GM12865 (cell line): ENCODE measurements at regions not wholly inside any gene's neighbourhood (a gene's known extent, or its start where the extent isn't known, plus 50 kb on each side); places are given as distances from the start of the nearest gene placed in this dataset.

Source experiments
- DNase-seq: peaks from one replicate; pipeline ENCODE4 v3.0.0; 2010; ENCODE audit warnings: low read depth
- H3K4me3 ChIP-seq: 2 replicates; pipeline ENCODE4 v1.5.1; 2011; ENCODE audit warnings: mild to moderate bottlenecking, low read depth, low read length, control low read depth
- TF ChIP-seq, protein P1 (sequence below): IDR thresholded peaks from 2 replicates; pipeline ENCODE4 v1.5.1; 2011; ENCODE audit warnings: low read length, control low read depth, low read depth, inconsistent platforms; ENCODE audit not compliant: insufficient read depth; ENCODE audit errors: missing control alignments

DNA sequence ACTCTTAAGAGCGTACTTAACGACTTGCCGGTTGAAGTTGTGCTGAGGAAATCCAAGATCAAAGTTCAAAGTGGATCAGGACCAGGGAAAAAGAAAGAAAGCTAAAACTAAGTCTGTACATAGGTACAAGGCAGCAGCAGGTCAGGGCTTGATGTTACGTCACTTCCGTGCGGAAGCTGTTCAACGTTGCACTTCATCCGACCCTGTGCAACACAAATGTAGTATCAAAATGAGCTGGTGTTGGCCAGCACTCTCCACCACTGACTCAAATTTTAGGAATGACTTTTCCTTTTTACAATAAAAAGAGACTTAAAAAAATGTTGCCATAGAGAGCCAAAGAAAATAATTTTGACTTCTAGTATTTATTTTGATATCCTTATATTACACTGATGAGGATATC is 1315.4 kb downstream of the EFNB2 start:
- no peak for DNase-seq
- TF ChIP-seq, protein P1, sequence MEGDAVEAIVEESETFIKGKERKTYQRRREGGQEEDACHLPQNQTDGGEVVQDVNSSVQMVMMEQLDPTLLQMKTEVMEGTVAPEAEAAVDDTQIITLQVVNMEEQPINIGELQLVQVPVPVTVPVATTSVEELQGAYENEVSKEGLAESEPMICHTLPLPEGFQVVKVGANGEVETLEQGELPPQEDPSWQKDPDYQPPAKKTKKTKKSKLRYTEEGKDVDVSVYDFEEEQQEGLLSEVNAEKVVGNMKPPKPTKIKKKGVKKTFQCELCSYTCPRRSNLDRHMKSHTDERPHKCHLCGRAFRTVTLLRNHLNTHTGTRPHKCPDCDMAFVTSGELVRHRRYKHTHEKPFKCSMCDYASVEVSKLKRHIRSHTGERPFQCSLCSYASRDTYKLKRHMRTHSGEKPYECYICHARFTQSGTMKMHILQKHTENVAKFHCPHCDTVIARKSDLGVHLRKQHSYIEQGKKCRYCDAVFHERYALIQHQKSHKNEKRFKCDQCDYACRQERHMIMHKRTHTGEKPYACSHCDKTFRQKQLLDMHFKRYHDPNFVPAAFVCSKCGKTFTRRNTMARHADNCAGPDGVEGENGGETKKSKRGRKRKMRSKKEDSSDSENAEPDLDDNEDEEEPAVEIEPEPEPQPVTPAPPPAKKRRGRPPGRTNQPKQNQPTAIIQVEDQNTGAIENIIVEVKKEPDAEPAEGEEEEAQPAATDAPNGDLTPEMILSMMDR: no peak
- no peak overlapping the region for H3K4me3 ChIP-seq

DNA sequence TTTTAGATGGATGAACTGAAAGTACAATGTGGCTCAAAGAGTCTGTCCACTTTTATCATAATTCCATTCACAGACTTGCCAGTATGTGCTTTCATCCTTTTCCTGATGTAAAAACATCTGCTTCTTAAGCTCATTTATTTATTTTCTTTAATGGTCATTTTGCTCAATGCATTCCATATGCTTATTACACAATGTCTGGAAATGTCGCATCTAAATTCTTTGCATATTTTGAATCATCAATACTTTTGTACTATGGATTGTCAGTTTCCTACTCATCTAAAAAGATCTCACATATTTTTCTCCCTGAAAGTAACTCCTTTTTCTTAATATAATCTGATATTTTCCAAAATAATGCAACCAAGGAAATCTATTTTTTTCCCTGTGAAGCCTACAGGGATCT is 1315.8 kb downstream of the EFNB2 start:
- TF ChIP-seq, protein P1: no peak
- no peak for DNase-seq

DNA sequence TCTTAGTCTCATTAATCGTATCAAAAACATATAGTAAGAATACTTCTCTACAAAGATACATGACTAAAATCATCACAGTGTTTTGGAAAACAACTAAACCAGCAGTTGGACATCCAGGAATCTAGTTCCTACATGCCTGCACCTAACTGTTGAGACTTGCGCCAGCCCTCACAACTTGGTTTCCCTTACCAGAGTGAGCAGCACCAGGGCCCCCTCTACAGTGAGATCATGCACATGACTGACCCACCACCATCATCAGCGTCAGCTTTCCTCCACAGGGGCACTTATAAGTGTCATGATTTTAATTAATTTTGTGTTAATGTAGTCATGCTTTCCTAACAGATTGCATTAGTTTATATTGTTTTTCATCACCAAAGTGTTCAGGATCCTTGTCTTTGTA is 1322.0 kb downstream of the EFNB2 start:
- no peak overlapping the region for H3K4me3 ChIP-seq
- DNase-seq: peak; percentile 13
- TF ChIP-seq, protein P1: peak; percentile 6

More for the DNA sequence above, 1315.8 kb downstream of the EFNB2 start:
- no peak overlapping the region for H3K4me3 ChIP-seq

DNA sequence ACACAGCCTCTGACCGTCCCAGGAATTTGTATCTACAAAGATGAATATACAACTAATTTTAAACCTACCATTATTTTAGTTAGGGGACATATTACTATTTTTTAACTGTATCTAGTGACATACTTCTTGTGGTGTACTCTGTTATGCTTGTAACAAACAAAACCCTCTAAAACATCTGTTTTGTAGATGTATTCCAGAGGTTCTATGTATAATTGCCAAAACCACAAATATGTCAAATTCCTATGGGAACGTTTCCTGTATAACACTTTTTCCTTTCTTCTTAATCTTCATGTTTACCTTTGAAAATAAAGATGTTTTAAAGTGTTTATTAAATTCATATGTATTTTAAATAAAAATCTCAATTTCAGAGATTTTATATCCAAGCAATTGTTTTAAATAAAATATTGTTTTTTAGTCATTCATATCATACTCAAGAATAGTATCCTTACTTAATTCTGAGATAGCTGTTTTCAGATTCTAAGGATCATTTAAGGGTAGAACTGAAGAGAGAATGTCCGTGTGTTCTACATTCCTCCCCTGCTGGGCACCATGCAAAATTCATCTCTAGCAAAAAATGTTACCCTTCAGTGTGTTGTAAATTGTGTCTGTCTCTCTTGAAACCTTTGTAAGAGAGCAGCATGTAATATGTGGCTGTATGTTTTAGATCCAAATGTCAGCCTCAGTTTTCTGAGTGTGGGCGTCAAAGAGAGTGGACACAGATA is 1327.7 kb downstream of the EFNB2 start:
- no peak overlapping the region for H3K4me3 ChIP-seq
- TF ChIP-seq, protein P1: no peak
- no peak for DNase-seq

DNA sequence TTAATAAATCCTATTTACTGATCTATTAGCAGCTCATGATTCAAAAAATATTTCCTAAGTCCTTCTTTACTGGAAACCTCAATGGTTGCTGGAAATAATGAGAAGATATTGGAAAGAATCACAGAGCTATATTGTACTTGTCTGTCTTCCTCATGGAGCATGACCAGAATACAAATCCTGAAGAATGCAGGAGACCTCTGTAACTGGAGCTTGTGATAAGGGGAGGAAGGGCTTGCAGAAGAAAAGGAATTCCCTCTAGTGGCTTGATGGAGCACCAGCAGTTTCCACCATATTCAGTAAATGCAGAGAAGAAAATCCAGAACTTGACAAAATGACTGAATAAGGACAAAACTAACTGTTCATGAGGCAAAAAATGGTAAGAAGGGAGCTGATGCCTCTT is 1333.1 kb downstream of the EFNB2 start:
- TF ChIP-seq, protein P1: peak; percentile 48
- H3K4me3 ChIP-seq: no peak overlapping the region
- DNase-seq: peak; percentile 35

DNA sequence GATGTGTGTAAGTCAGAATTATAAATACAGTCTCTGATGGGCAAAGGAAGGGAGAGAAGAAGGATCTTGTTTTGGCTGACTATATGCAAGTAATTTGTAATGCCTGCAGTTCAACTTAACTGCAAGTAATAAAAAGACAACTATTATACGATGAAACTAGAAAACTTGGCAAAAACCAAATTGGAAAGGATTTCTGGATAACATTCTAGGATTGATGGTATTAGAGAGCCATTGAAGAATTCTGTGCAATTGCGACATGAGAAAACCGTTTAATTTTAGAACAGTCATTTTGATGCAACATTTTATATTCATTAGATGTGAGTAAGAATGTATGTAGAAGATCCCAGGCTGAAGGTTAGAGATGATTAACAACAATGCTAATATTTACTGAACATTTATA is 1334.1 kb downstream of the EFNB2 start:
- H3K4me3 ChIP-seq: no peak overlapping the region
- no peak for DNase-seq
- TF ChIP-seq, protein P1: no peak

DNA sequence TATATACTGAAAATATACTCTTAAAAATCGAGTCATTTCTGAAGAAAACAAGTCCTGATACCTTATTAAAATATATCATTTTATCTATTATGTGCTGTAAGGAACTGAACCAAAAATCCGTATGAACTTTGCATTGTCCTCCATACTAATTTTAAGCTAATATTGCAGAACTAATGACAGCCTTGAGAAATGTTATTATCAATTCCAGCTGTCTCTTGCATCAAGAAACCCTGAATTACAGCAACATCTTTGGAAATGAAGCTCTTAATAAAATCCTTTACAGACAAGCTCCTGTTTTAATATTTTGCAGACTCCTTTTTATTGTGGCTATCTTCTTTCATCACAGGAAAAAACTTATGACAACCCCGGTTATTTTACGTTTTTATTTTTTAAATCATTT is 1335.3 kb downstream of the EFNB2 start:
- TF ChIP-seq, protein P1: no peak
- no peak overlapping the region for H3K4me3 ChIP-seq
- no peak for DNase-seq
